ENCODE measurements at regions not wholly inside any gene's neighbourhood (a gene's known extent, or its start where the extent isn't known, plus 50 kb on each side); places are given as distances from the start of the nearest gene placed in this dataset.

- no peak overlapping the region for H3K4me3 ChIP-seq (replicated peaks; ENCODE audit: low read depth, low read length)
- peak; percentile 76 for DNase-seq (ENCODE audit: low read depth)
- TF ChIP-seq CTCF (IDR thresholded peaks at IDR 0.05; ENCODE audit: low read length, missing control alignments) = no peak
These were observed 680.8 kb downstream of the NYAP2 start for GRCh38 chr2:226080334-226080733.

GRCh38 chr2:226079671-226080181 is 680.2 kb downstream of the NYAP2 start:
- TF ChIP-seq CTCF (IDR thresholded peaks at IDR 0.05; ENCODE audit: low read length, missing control alignments) = no peak

DNA sequence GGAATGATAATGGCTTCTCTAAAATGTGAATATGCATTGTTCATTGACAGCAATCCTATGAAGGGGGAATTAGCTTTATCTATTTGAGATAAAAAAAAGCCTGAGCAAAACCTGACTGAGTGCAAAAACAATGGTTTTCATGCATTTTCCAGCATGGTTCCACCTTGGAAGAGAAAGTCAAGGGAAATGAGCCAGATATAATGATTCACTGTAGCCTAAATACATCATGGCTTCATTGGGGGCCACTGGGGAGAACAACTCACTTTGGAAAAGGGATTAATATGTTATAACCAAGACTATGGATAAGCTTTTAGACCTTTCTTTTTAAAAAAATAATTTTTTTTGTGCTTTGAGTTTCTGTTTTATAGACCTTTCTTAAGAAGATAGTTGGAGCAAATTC is 679.7 kb downstream of the NYAP2 start:
- H3K4me3 ChIP-seq (replicated peaks; ENCODE audit: low read depth, low read length) = no peak overlapping the region
- DNase-seq (ENCODE audit: low read depth) = peak; percentile 44
- TF ChIP-seq CTCF (IDR thresholded peaks at IDR 0.05; ENCODE audit: low read length, missing control alignments) = no peak

More at GRCh38 chr2:226079671-226080181, 680.2 kb downstream of the NYAP2 start:
- peak; percentile 84 for DNase-seq (ENCODE audit: low read depth)
- no peak overlapping the region for H3K4me3 ChIP-seq (replicated peaks; ENCODE audit: low read depth, low read length)

GRCh38 chr2:226078666-226079065 is 679.2 kb downstream of the NYAP2 start:
- TF ChIP-seq CTCF (IDR thresholded peaks at IDR 0.05; ENCODE audit: low read length, missing control alignments) = no peak
- DNase-seq (ENCODE audit: low read depth) = no peak
- no peak overlapping the region for H3K4me3 ChIP-seq (replicated peaks; ENCODE audit: low read depth, low read length)

DNA sequence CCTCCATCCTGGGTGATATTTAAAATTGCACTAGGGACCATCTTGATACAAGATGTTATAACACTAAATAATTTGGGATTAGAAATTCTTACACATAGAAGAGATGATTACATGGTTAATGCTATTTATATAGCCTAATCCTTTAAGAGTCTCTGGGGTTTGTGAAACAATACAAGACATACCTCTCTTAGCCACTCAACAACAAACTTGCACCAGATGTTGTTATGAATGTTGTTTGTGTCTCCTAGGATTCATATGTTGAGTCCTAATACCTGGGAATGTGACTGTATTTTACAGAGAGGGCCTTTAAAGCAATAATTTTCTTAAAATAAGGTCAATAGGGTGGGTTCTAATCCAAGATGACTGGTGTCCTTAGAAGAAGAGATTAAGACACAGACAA is 678.3 kb downstream of the NYAP2 start:
- no peak for DNase-seq (ENCODE audit: low read depth)
- no peak overlapping the region for H3K4me3 ChIP-seq (replicated peaks; ENCODE audit: low read depth, low read length)
- no peak for TF ChIP-seq CTCF (IDR thresholded peaks at IDR 0.05; ENCODE audit: low read length, missing control alignments)

- H3K4me3 ChIP-seq (replicated peaks; ENCODE audit: low read depth, low read length) = no peak overlapping the region
- TF ChIP-seq CTCF (IDR thresholded peaks at IDR 0.05; ENCODE audit: low read length, missing control alignments) = no peak
- peak; percentile 9 for DNase-seq (ENCODE audit: low read depth)
These were observed 677.5 kb downstream of the NYAP2 start for GRCh38 chr2:226077031-226077430.

GRCh38 chr2:226076529-226076928 is 677.0 kb downstream of the NYAP2 start:
- no peak for TF ChIP-seq CTCF (IDR thresholded peaks at IDR 0.05; ENCODE audit: low read length, missing control alignments)
- no peak for DNase-seq (ENCODE audit: low read depth)
- no peak overlapping the region for H3K4me3 ChIP-seq (replicated peaks; ENCODE audit: low read depth, low read length)

Data from fibroblast of pulmonary artery (primary cell).